ENCODE measurements at regions not wholly inside any gene's neighbourhood (a gene's known extent, or its start where the extent isn't known, plus 50 kb on each side); places are given as distances from the start of the nearest gene placed in this dataset.

DNA sequence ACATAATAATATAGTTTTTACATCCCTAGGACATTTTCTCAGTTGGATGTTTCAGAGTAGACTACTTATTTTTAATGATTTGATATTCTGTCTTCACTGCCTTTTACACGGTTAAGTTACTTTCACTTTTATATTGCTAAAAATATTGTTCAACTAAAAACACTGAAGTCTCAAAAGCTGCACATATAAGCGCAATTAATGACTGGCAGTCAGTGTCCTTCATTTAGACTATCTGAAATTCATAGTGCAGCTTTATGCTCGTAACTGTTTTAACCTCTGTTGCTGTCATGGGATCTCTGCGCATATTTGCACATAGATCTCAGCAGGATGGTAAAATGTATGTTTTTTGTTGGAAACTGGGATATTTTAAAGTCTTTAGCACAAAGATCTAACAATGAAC lies 864.3 kb downstream of the SLITRK6 start:
- TF ChIP-seq, protein P1, sequence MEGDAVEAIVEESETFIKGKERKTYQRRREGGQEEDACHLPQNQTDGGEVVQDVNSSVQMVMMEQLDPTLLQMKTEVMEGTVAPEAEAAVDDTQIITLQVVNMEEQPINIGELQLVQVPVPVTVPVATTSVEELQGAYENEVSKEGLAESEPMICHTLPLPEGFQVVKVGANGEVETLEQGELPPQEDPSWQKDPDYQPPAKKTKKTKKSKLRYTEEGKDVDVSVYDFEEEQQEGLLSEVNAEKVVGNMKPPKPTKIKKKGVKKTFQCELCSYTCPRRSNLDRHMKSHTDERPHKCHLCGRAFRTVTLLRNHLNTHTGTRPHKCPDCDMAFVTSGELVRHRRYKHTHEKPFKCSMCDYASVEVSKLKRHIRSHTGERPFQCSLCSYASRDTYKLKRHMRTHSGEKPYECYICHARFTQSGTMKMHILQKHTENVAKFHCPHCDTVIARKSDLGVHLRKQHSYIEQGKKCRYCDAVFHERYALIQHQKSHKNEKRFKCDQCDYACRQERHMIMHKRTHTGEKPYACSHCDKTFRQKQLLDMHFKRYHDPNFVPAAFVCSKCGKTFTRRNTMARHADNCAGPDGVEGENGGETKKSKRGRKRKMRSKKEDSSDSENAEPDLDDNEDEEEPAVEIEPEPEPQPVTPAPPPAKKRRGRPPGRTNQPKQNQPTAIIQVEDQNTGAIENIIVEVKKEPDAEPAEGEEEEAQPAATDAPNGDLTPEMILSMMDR (IDR thresholded peaks at IDR 0.05) = no peak
- no peak for TF ChIP-seq EZH2 (IDR thresholded peaks at IDR 0.05; ENCODE audit: borderline replicate concordance, insufficient read depth, low read depth, low read length, poor library complexity, severe bottlenecking)

Data from B cell (primary cell).